T-cell (primary cell): ENCODE measurements at regions not wholly inside any gene's neighbourhood (a gene's known extent, or its start where the extent isn't known, plus 50 kb on each side); places are given as distances from the start of the nearest gene placed in this dataset.
"Not testable (repeated sequence)": the region's sequence is repeated elsewhere in the genome, so short reads cannot be mapped to it uniquely, and the experiment has no call there.

Source experiments
- ATAC-seq, 4 experiments: fragments of 200-7000 bp in 3 of 4; fragments of 150-1000 bp in 1 of 4; cut with Tn5 transposase; replicated peaks in 1 of 4; 1 replicate in 3 of 4; 2 replicates in 1 of 4; pipeline ENCODE4 v1.10.0; 2021; ENCODE audit warnings: moderate library complexity in 3 of 4, mild to moderate bottlenecking in 2 of 4, moderate number of reproducible peaks in 1 of 4
- CTCF ChIA-PET, 2 donors: fragments of 300-600 bp; sonication (Branson Sonifier 250); formaldehyde crosslinking; loops; one replicate each; lab custom pipeline; 2022; ENCODE audit warnings: antibody characterized with exemption in 2 of 2; lab: Charles Lee
- POLR2A ChIA-PET, 2 donors: fragments of 300-600 bp; sonication (Branson Sonifier 250); formaldehyde crosslinking; loops; one replicate each; lab custom pipeline; 2022; ENCODE audit warnings: antibody characterized with exemption in 2 of 2; lab: Charles Lee
- DNase-seq, 35 experiments: peaks; one replicate each; pipeline versions ENCODE4 v3.0.0 to v3.0.0-alpha.2; 2013 to 2023
- H3K27ac ChIP-seq: one replicate; pipeline ENCODE4 v1.5.1; 2013; ENCODE audit warnings: low read length
- H3K27me3 ChIP-seq, 2 experiments: replicated peaks in 1 of 2; 1 replicate in 1 of 2; 2 replicates in 1 of 2; pipeline versions ENCODE4 v1.6.1 to v1.7.0; 2013; ENCODE audit warnings: low read length in 1 of 2, mixed read lengths in 1 of 2; ENCODE audit not compliant: control insufficient read depth in 2 of 2, insufficient read depth in 2 of 2; ENCODE audit errors: extremely low read depth in 1 of 2
- H3K36me3 ChIP-seq, 2 donors: 1 replicate in 1 of 2; 2 replicates in 1 of 2; pipeline versions ENCODE4 v1.6.1 to v1.7.0; 2013; ENCODE audit warnings: low read length in 1 of 2; ENCODE audit not compliant: control insufficient read depth in 2 of 2, insufficient read depth in 1 of 2; ENCODE audit errors: extremely low read depth in 1 of 2
- H3K4me1 ChIP-seq, 2 experiments: 1 replicate in 1 of 2; 2 replicates in 1 of 2; pipeline versions ENCODE4 v1.6.1 to v1.7.0; 2013; ENCODE audit warnings: low read length in 2 of 2, mixed read lengths in 1 of 2; ENCODE audit not compliant: insufficient read depth in 2 of 2, control insufficient read depth in 1 of 2; ENCODE audit errors: extremely low read depth in 1 of 2
- H3K4me3 ChIP-seq, 2 donors: 1 replicate in 1 of 2; 2 replicates in 1 of 2; pipeline versions ENCODE4 v1.5.1 to v1.7.0; 2013; ENCODE audit warnings: mild to moderate bottlenecking in 2 of 2, low read length in 1 of 2, moderate library complexity in 1 of 2; ENCODE audit not compliant: control insufficient read depth in 1 of 2; ENCODE audit errors: extremely low read depth in 1 of 2
- H3K9me3 ChIP-seq: 2 replicates; pipeline ENCODE4 v1.7.0; 2013
- H3K27ac Mint-ChIP-seq, 2 donors: one replicate each; pipeline ENCODE4 v1.8.0; 2020 to 2021; ENCODE audit warnings: mild to moderate bottlenecking in 2 of 2, mixed read lengths in 2 of 2
- H3K27me3 Mint-ChIP-seq, 2 donors: one replicate each; pipeline ENCODE4 v1.8.0; 2021 to 2022; ENCODE audit warnings: mixed read lengths in 2 of 2
- H3K36me3 Mint-ChIP-seq: one replicate; pipeline ENCODE4 v1.8.0; 2021; ENCODE audit warnings: mixed read lengths
- H3K4me1 Mint-ChIP-seq, 3 donors: one replicate each; pipeline ENCODE4 v1.8.0; 2020 to 2022; ENCODE audit warnings: mixed read lengths in 3 of 3, mild to moderate bottlenecking in 1 of 3
- H3K4me3 Mint-ChIP-seq, 3 donors: one replicate each; pipeline ENCODE4 v1.8.0; 2020 to 2022; ENCODE audit warnings: mild to moderate bottlenecking in 3 of 3, mixed read lengths in 3 of 3, moderate library complexity in 3 of 3
- H3K9me3 Mint-ChIP-seq, 3 donors: one replicate each; pipeline ENCODE4 v1.8.0; 2020 to 2022; ENCODE audit warnings: mixed read lengths in 3 of 3
- WGBS: methylation state at CpG from one replicate; pipeline ENCODE4 v1.1.5; 2013; ENCODE audit warnings: missing lambda C conversion rate; ENCODE audit not compliant: insufficient coverage; 5-methylcytosine and 5-hydroxymethylcytosine counted together

DNA sequence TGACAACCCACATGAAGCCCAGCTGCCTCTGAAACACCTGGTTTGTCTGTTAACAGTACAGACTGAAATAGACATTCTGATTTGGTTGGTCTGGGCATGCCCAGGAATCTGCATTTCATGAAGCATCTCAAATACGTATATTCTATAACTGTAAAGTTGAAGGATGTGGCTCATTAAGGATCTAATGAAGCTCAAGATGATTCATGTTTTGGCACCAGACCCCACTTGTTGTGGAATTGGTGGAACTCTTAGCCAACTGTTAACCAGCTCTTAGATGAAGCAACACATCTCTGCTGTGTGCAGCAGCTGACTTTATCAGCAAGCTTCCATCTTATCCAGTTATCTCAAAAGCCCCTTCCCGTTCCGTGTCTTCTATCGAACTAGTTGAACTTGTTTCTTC is 232.2 kb downstream of the INSC start:
- H3K9me3 Mint-ChIP-seq: peaks cover 0 to 9% (median 0%) of the 10 kb centered on the region in 3 donors
- Histone ChIP-seq H3K27ac (no peak overlapping the region), H3K4me1 (no peaks in the 10 kb centered on the region), H3K27me3 (no peaks in the 10 kb centered on the region), H3K36me3 (no peaks in the 10 kb centered on the region), H3K4me3 (no peak overlapping the region), H3K9me3 (no peaks in the 10 kb centered on the region)
- POLR2A ChIA-PET: no interaction called here
- no peak for DNase-seq
- no peaks in the 10 kb centered on the region for H3K4me1 Mint-ChIP-seq
- no peak overlapping the region for H3K4me3 Mint-ChIP-seq
- CTCF ChIA-PET: no interaction called here
- ATAC-seq: no peak
- no peaks in the 10 kb centered on the region for H3K36me3 Mint-ChIP-seq
- H3K27ac Mint-ChIP-seq: no peak overlapping the region
- 89% methylated on average over 3 of the region's 4 CpGs for WGBS
- peaks cover 3 to 10% of the 10 kb centered on the region in 2 donors for H3K27me3 Mint-ChIP-seq

DNA sequence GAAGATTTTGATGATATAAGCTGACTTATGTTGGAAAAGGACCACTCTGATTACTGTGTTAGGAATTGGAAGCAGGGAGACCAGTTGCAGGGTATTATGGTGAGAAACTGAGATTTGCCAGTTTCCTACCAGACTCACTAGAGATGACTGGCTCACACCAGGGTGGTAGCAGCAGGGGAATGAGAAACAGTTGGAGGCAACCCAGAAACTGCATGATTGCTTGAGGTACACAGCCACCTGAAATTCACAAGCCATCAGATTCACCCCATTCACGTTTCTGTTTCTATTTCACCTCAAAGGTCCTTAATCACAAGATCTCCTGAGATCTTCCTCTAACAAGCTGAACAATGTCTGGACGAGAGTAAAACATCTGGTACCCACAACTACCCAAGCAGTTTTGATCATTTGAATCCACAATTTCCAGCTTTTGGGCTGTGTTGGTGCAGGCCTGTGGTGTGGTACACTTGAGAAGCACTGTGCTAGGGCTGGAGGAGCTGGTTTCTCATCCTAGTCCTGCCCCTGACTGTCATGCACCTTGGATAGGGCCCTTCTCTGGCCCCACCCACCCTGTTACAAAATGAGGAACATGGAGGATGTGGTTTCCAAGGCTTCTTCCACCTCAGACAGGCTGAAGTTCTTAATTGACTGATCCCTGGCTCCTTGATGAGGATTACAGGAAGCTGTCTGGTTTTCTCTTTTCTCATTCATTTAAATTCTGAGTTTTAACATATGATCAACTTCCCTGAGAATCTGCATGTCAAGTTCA is 233.4 kb downstream of the INSC start:
- no peak overlapping the region for H3K27ac Mint-ChIP-seq
- ATAC-seq (no peak), DNase-seq (no peak)
- H3K27me3 Mint-ChIP-seq: peaks cover 4 to 5% of the 10 kb centered on the region in 2 donors
- Histone ChIP-seq H3K36me3 (no peaks in the 10 kb centered on the region), H3K4me3 (no peak overlapping the region), H3K9me3 (no peaks in the 10 kb centered on the region), H3K27me3 (no peaks in the 10 kb centered on the region), H3K4me1 (no peaks in the 10 kb centered on the region), H3K27ac (no peak overlapping the region)
- no peaks in the 10 kb centered on the region for H3K36me3 Mint-ChIP-seq
- 33% methylated on average over 1 of the region's 2 CpGs for WGBS
- H3K4me3 Mint-ChIP-seq: no peak overlapping the region
- ChIA-PET POLR2A (no interaction called here), CTCF (no interaction called here)
- H3K9me3 Mint-ChIP-seq: peaks cover 0 to 9% (median 0%) of the 10 kb centered on the region in 3 donors
- no peaks in the 10 kb centered on the region for H3K4me1 Mint-ChIP-seq

DNA sequence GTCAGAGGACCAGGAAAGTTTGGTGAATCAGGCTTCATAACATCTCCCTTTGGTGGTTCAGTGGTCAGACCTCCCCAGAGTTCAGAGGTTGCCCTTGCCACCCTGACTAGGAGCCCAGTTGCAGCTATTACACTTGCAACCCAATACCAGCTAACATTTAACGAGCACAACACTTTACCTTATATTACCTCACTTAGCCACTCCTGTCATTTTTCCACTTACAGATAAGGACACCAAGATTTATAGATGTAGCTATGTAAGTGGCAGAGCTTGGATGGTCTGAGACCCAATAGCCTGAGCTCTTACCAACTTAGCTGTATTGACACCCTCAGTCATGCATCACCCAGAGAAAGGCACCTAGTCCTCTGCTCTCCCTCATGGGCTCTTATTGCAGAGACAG is 234.7 kb downstream of the INSC start:
- Mint-ChIP-seq H3K9me3 (peaks cover 0 to 9% (median 0%) of the 10 kb centered on the region in 3 donors), H3K4me1 (no peaks in the 10 kb centered on the region), H3K36me3 (no peaks in the 10 kb centered on the region), H3K27me3 (peaks cover 4 to 5% of the 10 kb centered on the region in 2 donors), H3K27ac (no peak overlapping the region), H3K4me3 (no peak overlapping the region)
- Histone ChIP-seq H3K27me3 (no peaks in the 10 kb centered on the region), H3K9me3 (no peaks in the 10 kb centered on the region), H3K4me3 (no peak overlapping the region), H3K36me3 (no peaks in the 10 kb centered on the region), H3K4me1 (no peaks in the 10 kb centered on the region), H3K27ac (no peak overlapping the region)
- ATAC-seq (no peak), DNase-seq (no peak)
- ChIA-PET POLR2A (no interaction called here), CTCF (interaction anchor here in 1 of 2 donors (0.6 kb wide), 1 partner anchor 247 kb away, joined by 3 read pairs; no protein-coding TSS in a partner anchor)
- WGBS: no CpG with 5 or more reads among the region's 1 CpG

DNA sequence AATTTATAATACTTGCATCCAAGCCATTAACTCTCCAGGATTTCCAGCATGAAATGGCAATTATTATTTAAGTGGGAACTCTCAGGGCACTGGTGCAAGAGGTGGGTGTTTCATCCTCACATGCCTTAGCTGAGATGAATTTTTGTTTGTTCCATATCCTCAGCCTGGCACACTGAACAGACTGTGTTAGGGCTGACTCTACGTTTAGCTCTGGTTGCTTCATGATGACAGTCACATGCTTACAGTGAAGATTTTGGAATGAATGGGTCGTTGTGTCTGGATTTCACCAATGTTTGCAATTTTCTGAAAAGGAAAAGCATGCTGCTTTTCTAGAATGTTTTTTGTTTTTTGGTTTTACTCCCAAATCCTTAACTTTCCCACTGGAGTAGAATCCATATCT is 246.6 kb downstream of the INSC start:
- H3K27ac Mint-ChIP-seq: no peak overlapping the region
- Histone ChIP-seq H3K9me3 (no peaks in the 10 kb centered on the region), H3K4me3 (no peak overlapping the region), H3K4me1 (no peaks in the 10 kb centered on the region), H3K36me3 (no peaks in the 10 kb centered on the region), H3K27me3 (no peaks in the 10 kb centered on the region), H3K27ac (no peak overlapping the region)
- H3K9me3 Mint-ChIP-seq: peaks cover 0 to 3% (median 0%) of the 10 kb centered on the region in 3 donors
- H3K27me3 Mint-ChIP-seq: peaks cover 0 to 6% of the 10 kb centered on the region in 2 donors
- ChIA-PET POLR2A (no interaction called here), CTCF (no interaction called here)
- no peaks in the 10 kb centered on the region for H3K36me3 Mint-ChIP-seq
- no peak for ATAC-seq
- no peak overlapping the region for H3K4me3 Mint-ChIP-seq
- no peak for DNase-seq
- WGBS: 40% methylated on average over 1 of the region's 2 CpGs
- no peaks in the 10 kb centered on the region for H3K4me1 Mint-ChIP-seq

DNA sequence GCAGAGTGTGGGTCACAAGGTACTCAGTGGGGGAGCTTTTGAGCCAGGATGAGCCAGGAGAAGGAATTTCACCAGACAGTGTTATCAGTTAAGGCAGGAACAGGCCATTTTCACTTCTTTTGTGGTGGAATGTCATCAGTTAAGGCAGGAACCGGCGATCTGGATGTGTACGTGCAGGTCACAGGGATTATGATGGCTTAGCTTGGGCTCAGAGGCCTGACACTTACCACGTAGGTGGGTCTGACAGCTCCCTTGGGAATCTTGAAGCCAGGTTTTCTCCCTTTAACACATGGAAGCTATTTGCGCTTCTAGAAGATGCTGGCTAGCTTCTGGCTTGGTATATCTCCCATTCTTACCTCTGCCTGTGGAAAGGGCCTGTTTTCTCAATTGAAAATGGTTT is 250.6 kb downstream of the INSC start:
- WGBS: 80% methylated on average over 5 of the region's 5 CpGs
- H3K4me1 ChIP-seq, DNase-seq, H3K27ac Mint-ChIP-seq, H3K9me3 Mint-ChIP-seq, H3K4me3 ChIP-seq, ATAC-seq, H3K27ac ChIP-seq, H3K27me3 ChIP-seq, H3K27me3 Mint-ChIP-seq, POLR2A ChIA-PET, H3K4me1 Mint-ChIP-seq, H3K36me3 ChIP-seq, H3K36me3 Mint-ChIP-seq, H3K9me3 ChIP-seq, H3K4me3 Mint-ChIP-seq: not testable (repeated sequence)
- CTCF ChIA-PET: interaction anchor here in 1 of 2 donors (0.6 kb wide), 1 partner anchor 426 kb away, joined by 3 read pairs; no protein-coding TSS in a partner anchor

DNA sequence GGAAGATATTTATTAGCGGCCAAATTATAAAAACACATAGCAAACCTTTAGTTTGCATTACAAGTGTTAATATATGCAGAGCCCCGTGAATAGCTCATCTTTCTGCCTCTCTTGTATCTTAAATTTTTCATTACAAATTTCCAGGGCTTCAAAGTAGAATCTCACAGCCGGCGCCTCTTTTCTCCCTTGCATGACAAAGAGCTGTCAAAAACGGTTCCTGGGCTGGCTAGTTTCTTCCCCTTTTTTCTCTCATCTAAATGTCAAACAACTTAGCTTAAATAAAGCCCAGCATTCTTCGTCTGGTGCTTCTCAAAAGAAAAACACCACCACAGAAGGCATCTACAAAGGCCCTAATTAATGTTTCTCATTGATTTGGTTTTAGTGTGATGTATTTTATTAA is 253.0 kb downstream of the INSC start:
- peaks cover 0 to 9% of the 10 kb centered on the region in 2 donors for H3K27me3 Mint-ChIP-seq
- Histone ChIP-seq H3K4me1 (no peaks in the 10 kb centered on the region), H3K9me3 (no peaks in the 10 kb centered on the region), H3K27ac (no peak overlapping the region), H3K36me3 (no peaks in the 10 kb centered on the region), H3K4me3 (no peak overlapping the region), H3K27me3 (no peaks in the 10 kb centered on the region)
- WGBS: 4% methylated on average over 3 of the region's 6 CpGs
- DNase-seq (no peak), ATAC-seq (no peak)
- no peak overlapping the region for H3K27ac Mint-ChIP-seq
- H3K9me3 Mint-ChIP-seq: peaks cover 0 to 3% (median 0%) of the 10 kb centered on the region in 3 donors
- ChIA-PET CTCF (no interaction called here), POLR2A (no interaction called here)
- no peaks in the 10 kb centered on the region for H3K36me3 Mint-ChIP-seq
- H3K4me1 Mint-ChIP-seq: no peaks in the 10 kb centered on the region
- no peak overlapping the region for H3K4me3 Mint-ChIP-seq
